ENCODE measurements at regions not wholly inside any gene's neighbourhood (a gene's known extent, or its start where the extent isn't known, plus 50 kb on each side); places are given as distances from the start of the nearest gene placed in this dataset.

GRCh38 chr5:33287242-33287641 is 153.5 kb upstream of the TARS1 start:
- POLR2A ChIA-PET, result no interaction called here
- H3K4me3 ChIP-seq (ENCODE audit: low read length), result no peak overlapping the region
- no peaks in the 10 kb centered on the region for H3K4me1 Mint-ChIP-seq

DNA sequence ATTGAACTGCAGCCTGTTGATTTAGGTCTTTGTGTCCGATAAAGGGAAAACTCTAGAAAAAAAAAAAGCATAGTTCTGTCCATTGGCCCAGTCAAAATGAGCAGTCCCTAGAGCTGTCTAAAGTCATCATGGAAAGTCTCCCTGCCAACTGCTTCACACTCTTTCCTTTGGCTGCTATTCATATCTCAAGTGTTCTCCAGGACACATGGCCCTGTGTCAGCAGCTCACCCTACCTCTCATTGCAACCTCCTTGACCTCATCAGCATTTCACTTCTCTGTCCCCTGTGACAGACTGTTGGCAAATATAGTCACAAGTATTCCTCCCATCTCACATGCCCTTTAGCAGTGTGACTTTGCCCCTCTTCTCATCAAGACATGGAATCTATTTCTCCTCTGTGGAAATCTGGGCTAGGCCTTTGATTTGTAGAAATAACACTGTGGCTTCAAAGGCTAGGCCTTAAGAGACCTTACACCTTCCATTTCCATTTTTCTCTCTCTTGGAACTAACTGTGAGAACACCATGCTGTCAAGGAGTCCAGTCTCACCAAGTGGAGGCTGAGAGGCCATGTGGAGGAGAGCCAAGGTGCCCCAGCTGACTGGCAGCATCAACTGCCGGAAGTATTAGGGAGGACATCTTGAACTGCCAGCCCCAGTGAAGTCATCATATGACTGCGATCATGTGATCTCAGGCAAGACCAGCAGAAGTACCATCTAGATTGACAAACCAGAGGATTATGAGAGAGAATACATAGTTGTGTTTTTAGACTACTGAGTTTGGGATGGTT is 149.4 kb upstream of the TARS1 start:
- Mint-ChIP-seq H3K27ac (no peak overlapping the region), H3K4me3 (no peak overlapping the region), H3K36me3 (no peaks in the 10 kb centered on the region), H3K4me1 (no peaks in the 10 kb centered on the region), H3K9me3 (peaks cover 0 to 8% (median 6%) of the 10 kb centered on the region in 5 donors), H3K27me3 (peaks cover 0 to 4% of the 10 kb centered on the region in 2 donors)
- Histone ChIP-seq H3K4me3 (ENCODE audit: low read length) (no peak overlapping the region), H3K36me3 (ENCODE audit: insufficient read depth, low read length) (no peaks in the 10 kb centered on the region), H3K27ac (ENCODE audit: low read depth, low read length) (no peak overlapping the region), H3K27me3 (ENCODE audit: insufficient read depth, low read length, poor library complexity, severe bottlenecking) (no peaks in the 10 kb centered on the region), H3K4me1 (ENCODE audit: insufficient read depth, low read length) (no peaks in the 10 kb centered on the region), H3K9me3 (ENCODE audit: low read length) (no peaks in the 10 kb centered on the region)
- ChIA-PET CTCF (no interaction called here), POLR2A (no interaction called here)
- no peak for DNase-seq

More at GRCh38 chr5:33287242-33287641, 153.5 kb upstream of the TARS1 start:
- Mint-ChIP-seq H3K27me3 (peaks cover 0 to 4% of the 10 kb centered on the region in 2 donors), H3K4me3 (no peak overlapping the region), H3K9me3 (peaks cover 0 to 6% (median 5%) of the 10 kb centered on the region in 5 donors), H3K36me3 (no peaks in the 10 kb centered on the region), H3K27ac (no peak overlapping the region)
- Histone ChIP-seq H3K4me1 (ENCODE audit: insufficient read depth, low read length) (no peaks in the 10 kb centered on the region), H3K9me3 (ENCODE audit: low read length) (no peaks in the 10 kb centered on the region), H3K27me3 (ENCODE audit: insufficient read depth, low read length, poor library complexity, severe bottlenecking) (no peaks in the 10 kb centered on the region), H3K27ac (ENCODE audit: low read depth, low read length) (no peak overlapping the region), H3K36me3 (ENCODE audit: insufficient read depth, low read length) (no peaks in the 10 kb centered on the region)
- DNase-seq, result no peak
- CTCF ChIA-PET, result no interaction called here

DNA sequence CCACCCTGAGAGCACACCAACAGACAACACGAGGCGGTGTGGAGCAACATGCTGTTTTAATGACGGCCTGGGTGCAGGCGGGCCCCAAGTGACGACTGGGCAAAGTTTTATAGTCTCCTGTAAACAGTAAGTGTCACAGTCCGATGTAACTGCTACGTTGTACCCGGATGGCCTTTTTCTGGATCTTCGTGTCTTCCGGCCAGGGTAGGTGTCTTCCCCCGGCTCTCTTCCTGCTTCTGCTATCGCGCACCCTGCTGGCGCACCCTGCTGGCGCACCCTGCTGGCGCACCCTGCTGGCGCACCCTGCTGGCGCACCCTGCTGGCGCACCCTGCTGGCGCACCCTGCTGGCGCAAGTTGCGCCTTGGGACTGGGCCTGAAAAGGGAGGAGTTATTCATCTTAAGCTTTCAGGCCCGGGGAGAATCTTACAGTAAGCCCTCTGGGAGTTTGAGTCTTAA is 143.0 kb upstream of the TARS1 start:
- Mint-ChIP-seq H3K4me1 (peaks cover 0 to 6% (median 0%) of the 10 kb centered on the region in 3 donors), H3K27ac (no peak overlapping the region), H3K36me3 (no peaks in the 10 kb centered on the region), H3K27me3 (no peaks in the 10 kb centered on the region), H3K4me3 (no peak overlapping the region), H3K9me3 (peaks cover 0 to 4% (median 0%) of the 10 kb centered on the region in 5 donors)
- no peaks in the 10 kb centered on the region for H3K4me1 ChIP-seq (ENCODE audit: insufficient read depth, low read length)
- no peak overlapping the region for H3K4me3 ChIP-seq (ENCODE audit: low read length)
- no peak overlapping the region for H3K27ac ChIP-seq (ENCODE audit: low read depth, low read length)
- H3K27me3 ChIP-seq (ENCODE audit: insufficient read depth, low read length, poor library complexity, severe bottlenecking), result no peaks in the 10 kb centered on the region
- ChIA-PET CTCF (no interaction called here), POLR2A (no interaction called here)
- DNase-seq, result no peak
- H3K9me3 ChIP-seq (ENCODE audit: low read length), result no peaks in the 10 kb centered on the region
- no peaks in the 10 kb centered on the region for H3K36me3 ChIP-seq (ENCODE audit: insufficient read depth, low read length)

GRCh38 chr5:33299621-33300208 is 141.1 kb upstream of the TARS1 start:
- Histone ChIP-seq H3K27ac (ENCODE audit: low read depth, low read length) (no peak overlapping the region), H3K27me3 (ENCODE audit: insufficient read depth, low read length, poor library complexity, severe bottlenecking) (no peaks in the 10 kb centered on the region), H3K9me3 (ENCODE audit: low read length) (no peaks in the 10 kb centered on the region), H3K36me3 (ENCODE audit: insufficient read depth, low read length) (no peaks in the 10 kb centered on the region), H3K4me3 (ENCODE audit: low read length) (no peak overlapping the region), H3K4me1 (ENCODE audit: insufficient read depth, low read length) (no peaks in the 10 kb centered on the region)
- peaks cover 0 to 5% (median 0%) of the 10 kb centered on the region in 5 donors for H3K9me3 Mint-ChIP-seq
- ChIA-PET CTCF (no interaction called here), POLR2A (no interaction called here)
- H3K27ac Mint-ChIP-seq, result no peak overlapping the region
- no peaks in the 10 kb centered on the region for H3K36me3 Mint-ChIP-seq
- DNase-seq, result no peak
- H3K27me3 Mint-ChIP-seq, result no peaks in the 10 kb centered on the region
- H3K4me3 Mint-ChIP-seq, result no peak overlapping the region
- H3K4me1 Mint-ChIP-seq, result peaks cover 0 to 6% (median 0%) of the 10 kb centered on the region in 3 donors

GRCh38 chr5:33300209-33300742 is 140.5 kb upstream of the TARS1 start:
- Mint-ChIP-seq H3K27ac (no peak overlapping the region), H3K4me1 (peaks cover 0 to 6% (median 0%) of the 10 kb centered on the region in 3 donors), H3K9me3 (peaks cover 0 to 5% (median 0%) of the 10 kb centered on the region in 5 donors), H3K27me3 (no peaks in the 10 kb centered on the region), H3K36me3 (no peaks in the 10 kb centered on the region), H3K4me3 (no peak overlapping the region)
- no peaks in the 10 kb centered on the region for H3K27me3 ChIP-seq (ENCODE audit: insufficient read depth, low read length, poor library complexity, severe bottlenecking)
- DNase-seq, result no peak
- no peak overlapping the region for H3K4me3 ChIP-seq (ENCODE audit: low read length)
- no peaks in the 10 kb centered on the region for H3K4me1 ChIP-seq (ENCODE audit: insufficient read depth, low read length)
- CTCF ChIA-PET, result interaction anchor here (0.9 kb wide), 1 partner anchor 19 kb away, joined by 3 read pairs; no protein-coding TSS in a partner anchor
- H3K27ac ChIP-seq (ENCODE audit: low read depth, low read length), result no peak overlapping the region
- H3K9me3 ChIP-seq (ENCODE audit: low read length), result no peaks in the 10 kb centered on the region
- H3K36me3 ChIP-seq (ENCODE audit: insufficient read depth, low read length), result no peaks in the 10 kb centered on the region
- POLR2A ChIA-PET, result no interaction called here

DNA sequence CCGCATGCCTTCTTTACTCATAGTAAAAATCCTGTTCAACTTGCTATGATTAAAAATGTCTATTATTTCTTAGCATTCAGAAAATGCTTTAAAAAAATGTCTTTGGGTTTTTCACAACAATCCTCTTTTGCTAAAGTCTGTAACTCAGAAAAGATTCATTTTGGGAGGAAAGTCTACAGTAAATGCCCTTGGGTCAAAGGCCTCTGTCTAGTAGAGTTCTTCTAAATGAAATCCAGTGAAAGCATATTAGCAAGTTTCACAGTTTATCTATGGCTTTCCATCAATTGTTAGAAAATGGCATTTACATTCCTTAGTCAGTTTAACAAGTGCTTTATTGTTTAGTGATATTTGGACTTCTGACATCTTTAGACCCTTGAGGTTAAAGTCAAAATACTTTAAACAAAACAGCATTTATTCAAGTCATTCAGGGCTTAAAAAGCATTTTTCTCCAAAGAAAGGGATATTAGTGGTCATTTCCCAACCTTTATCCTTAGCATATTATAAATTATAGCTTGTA is 137.1 kb upstream of the TARS1 start:
- no peaks in the 10 kb centered on the region for H3K4me1 ChIP-seq (ENCODE audit: insufficient read depth, low read length)
- DNase-seq, result no peak
- H3K9me3 Mint-ChIP-seq, result peaks cover 0 to 6% (median 0%) of the 10 kb centered on the region in 5 donors
- no peak overlapping the region for H3K4me3 ChIP-seq (ENCODE audit: low read length)
- H3K36me3 Mint-ChIP-seq, result no peaks in the 10 kb centered on the region
- no peak overlapping the region for H3K27ac ChIP-seq (ENCODE audit: low read depth, low read length)
- H3K27ac Mint-ChIP-seq, result no peak overlapping the region
- POLR2A ChIA-PET, result no interaction called here
- H3K4me3 Mint-ChIP-seq, result no peak overlapping the region
- no peaks in the 10 kb centered on the region for H3K36me3 ChIP-seq (ENCODE audit: insufficient read depth, low read length)
- H3K4me1 Mint-ChIP-seq, result peaks cover 0 to 6% (median 0%) of the 10 kb centered on the region in 3 donors
- CTCF ChIA-PET, result no interaction called here
- no peaks in the 10 kb centered on the region for H3K27me3 Mint-ChIP-seq
- H3K27me3 ChIP-seq (ENCODE audit: insufficient read depth, low read length, poor library complexity, severe bottlenecking), result no peaks in the 10 kb centered on the region
- H3K9me3 ChIP-seq (ENCODE audit: low read length), result no peaks in the 10 kb centered on the region

- Histone ChIP-seq H3K4me1 (ENCODE audit: insufficient read depth, low read length) (no peaks in the 10 kb centered on the region), H3K4me3 (ENCODE audit: low read length) (no peak overlapping the region), H3K36me3 (ENCODE audit: insufficient read depth, low read length) (no peaks in the 10 kb centered on the region), H3K27ac (ENCODE audit: low read depth, low read length) (no peak overlapping the region), H3K27me3 (ENCODE audit: insufficient read depth, low read length, poor library complexity, severe bottlenecking) (no peaks in the 10 kb centered on the region), H3K9me3 (ENCODE audit: low read length) (no peaks in the 10 kb centered on the region)
- Mint-ChIP-seq H3K27me3 (no peaks in the 10 kb centered on the region), H3K4me3 (no peak overlapping the region), H3K36me3 (no peaks in the 10 kb centered on the region), H3K27ac (no peak overlapping the region), H3K9me3 (peaks cover 0 to 6% (median 0%) of the 10 kb centered on the region in 5 donors), H3K4me1 (peaks cover 0 to 6% (median 0%) of the 10 kb centered on the region in 3 donors)
- no peak for DNase-seq
- ChIA-PET POLR2A (no interaction called here), CTCF (no interaction called here)
These were observed 136.2 kb upstream of the TARS1 start for GRCh38 chr5:33304601-33305000.

- H3K4me3 ChIP-seq (ENCODE audit: low read length), result no peak overlapping the region
- H3K27ac ChIP-seq (ENCODE audit: low read depth, low read length), result no peak overlapping the region
- H3K36me3 ChIP-seq (ENCODE audit: insufficient read depth, low read length), result no peaks in the 10 kb centered on the region
- Mint-ChIP-seq H3K9me3 (peaks cover 0 to 6% (median 0%) of the 10 kb centered on the region in 5 donors), H3K4me3 (no peak overlapping the region), H3K27ac (no peak overlapping the region), H3K27me3 (no peaks in the 10 kb centered on the region), H3K4me1 (peaks cover 0 to under 1% (median 0%) of the 10 kb centered on the region in 3 donors), H3K36me3 (no peaks in the 10 kb centered on the region)
- no peaks in the 10 kb centered on the region for H3K9me3 ChIP-seq (ENCODE audit: low read length)
- POLR2A ChIA-PET, result no interaction called here
- CTCF ChIA-PET, result no interaction called here
- H3K27me3 ChIP-seq (ENCODE audit: insufficient read depth, low read length, poor library complexity, severe bottlenecking), result no peaks in the 10 kb centered on the region
- no peak for DNase-seq
- H3K4me1 ChIP-seq (ENCODE audit: insufficient read depth, low read length), result no peaks in the 10 kb centered on the region
These were observed 135.2 kb upstream of the TARS1 start for GRCh38 chr5:33305572-33305971.
